ENCODE measurements at regions not wholly inside any gene's neighbourhood (a gene's known extent, or its start where the extent isn't known, plus 50 kb on each side); places are given as distances from the start of the nearest gene placed in this dataset.

GRCh38 chr6:94217836-94218235, 798.5 kb upstream of the EPHA7 start:
- no peak for TF ChIP-seq CTCF (IDR thresholded peaks at IDR 0.05)
- TF ChIP-seq POLR2A (IDR thresholded peaks at IDR 0.05) = no peak

All from thyroid gland (tissue), 4 donors.